GM21381 (cell line): ENCODE measurements at regions not wholly inside any gene's neighbourhood (a gene's known extent, or its start where the extent isn't known, plus 50 kb on each side); places are given as distances from the start of the nearest gene placed in this dataset.
"Not testable (repeated sequence)": the region's sequence is repeated elsewhere in the genome, so short reads cannot be mapped to it uniquely, and the experiment has no call there.

Source experiments
- ATAC-seq: cut with Tn5 transposase; IDR thresholded peaks from one replicate; pipeline ENCODE4 v1.9.1; 2021; ENCODE audit warnings: mild to moderate bottlenecking, moderate library complexity; ENCODE audit not compliant: unreplicated experiment

DNA sequence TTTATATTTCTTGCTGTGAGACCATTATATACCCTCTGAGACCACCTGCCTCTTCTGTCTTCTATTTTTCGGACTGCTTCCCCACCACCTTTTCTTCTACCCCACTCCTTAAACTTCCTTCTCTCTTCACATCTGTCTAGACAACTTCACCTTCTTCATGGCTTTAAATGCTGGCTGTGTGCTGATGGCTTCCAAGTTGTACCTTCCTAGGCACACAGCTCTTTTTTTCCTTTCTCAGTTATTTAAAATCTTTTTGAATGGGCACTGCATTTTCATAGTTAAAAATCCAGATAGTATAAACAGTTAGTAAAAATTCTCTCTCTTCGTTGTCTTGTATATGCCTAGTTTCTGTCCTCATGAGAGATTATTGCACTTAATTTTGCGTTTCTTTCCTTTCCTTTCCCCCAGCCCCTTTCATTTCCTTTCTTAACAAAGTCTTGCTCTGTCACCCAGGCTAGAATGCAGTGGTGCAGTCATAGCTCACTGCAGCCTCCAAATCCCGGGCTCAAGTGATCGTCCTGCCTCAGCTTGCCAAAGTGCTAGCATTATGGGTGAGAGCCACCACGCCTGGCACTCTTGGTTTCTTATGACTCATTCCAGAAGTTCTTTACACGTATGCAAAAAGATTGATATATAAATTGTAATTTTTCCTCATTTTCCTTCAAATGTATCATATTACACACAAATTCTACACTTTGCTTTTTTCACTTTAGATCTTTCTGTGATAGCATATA lies 114.3 kb downstream of the NPIPB5 start:
- ATAC-seq: no peak

DNA sequence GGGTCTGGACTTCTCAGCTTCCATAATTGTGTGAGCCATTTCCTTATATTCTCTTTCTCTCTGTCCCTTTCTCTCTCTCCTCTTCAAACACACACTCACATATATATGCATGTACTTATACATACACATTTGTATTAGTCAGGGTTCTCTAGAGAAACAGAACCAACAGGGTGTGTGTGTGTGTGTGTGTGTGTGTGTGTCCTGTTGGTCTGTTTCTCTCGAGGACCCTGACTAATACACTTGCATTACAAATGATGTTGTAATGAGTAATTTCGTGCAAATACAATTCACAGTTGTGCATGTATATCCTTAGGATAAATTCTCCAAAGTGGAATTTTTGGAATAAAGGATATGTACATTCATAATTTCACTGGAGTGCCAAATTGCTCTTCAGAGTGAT lies 115.3 kb downstream of the NPIPB5 start:
- no peak for ATAC-seq

GRCh38 chr16:22627043-22627442 lies 116.4 kb downstream of the NPIPB5 start:
- ATAC-seq: no peak

GRCh38 chr16:22628994-22629393 lies 118.3 kb downstream of the NPIPB5 start:
- no peak for ATAC-seq

DNA sequence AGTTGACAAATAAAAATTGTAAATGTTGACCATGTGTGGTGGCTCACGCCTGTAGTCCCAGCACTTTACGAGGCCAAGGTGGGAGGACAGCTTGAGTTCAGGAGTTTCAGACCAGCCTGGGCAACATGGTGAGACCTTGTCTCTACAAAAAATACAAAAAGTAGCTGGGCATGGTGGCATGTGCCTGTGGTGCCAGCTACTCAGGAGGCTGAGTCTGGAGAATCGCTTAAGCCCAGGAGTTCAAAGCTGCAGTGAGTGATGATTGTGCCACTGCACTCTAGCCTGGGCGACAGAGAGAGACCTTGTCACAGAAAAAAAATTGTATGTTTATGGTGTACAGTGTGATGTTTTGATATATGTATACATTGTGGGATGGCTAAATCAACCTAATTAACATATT lies 119.6 kb downstream of the NPIPB5 start:
- ATAC-seq: no peak

GRCh38 chr16:22631264-22631663 lies 120.6 kb downstream of the NPIPB5 start:
- no peak for ATAC-seq

DNA sequence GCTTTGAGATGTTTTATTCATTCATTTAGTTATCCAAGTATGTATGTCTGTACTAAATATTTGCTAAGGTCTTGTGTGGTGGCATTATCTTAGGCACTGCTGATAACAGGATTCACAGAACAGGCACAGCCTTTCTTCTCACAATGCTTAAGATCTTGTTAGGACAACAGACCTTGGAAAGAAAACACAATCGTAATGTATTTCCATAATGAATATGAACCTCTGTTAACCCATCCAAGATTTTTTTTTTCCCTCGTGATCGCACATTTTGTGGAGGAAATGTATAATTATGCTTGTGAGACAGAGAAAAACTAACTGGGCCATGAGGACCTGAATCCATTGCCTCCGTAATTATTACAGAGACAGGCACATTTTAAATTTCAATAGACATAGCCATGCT lies 121.9 kb downstream of the NPIPB5 start:
- ATAC-seq: no peak

GRCh38 chr16:22633280-22633679 lies 122.6 kb downstream of the NPIPB5 start:
- ATAC-seq: no peak

- ATAC-seq: no peak
These were observed 123.1 kb downstream of the NPIPB5 start for GRCh38 chr16:22633799-22634198.

DNA sequence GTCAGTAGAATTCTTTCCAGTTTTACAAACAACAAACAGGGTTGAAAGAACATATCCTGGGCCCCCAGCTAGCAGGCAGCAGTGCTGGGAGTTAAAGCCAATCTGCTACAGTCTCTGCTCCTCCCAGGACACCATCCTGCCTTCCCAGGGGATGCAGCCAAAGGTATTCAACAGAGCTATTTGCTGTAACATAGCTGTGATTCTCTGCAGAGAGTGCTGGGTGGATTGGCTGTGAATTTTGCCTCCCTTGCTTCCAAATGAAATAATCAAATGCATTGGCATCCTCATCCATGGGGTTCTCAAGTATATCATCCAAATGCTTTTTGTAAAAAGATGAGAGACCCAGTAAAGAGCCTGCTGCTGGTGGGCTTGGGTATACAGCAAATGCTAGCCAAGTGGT lies 124.3 kb downstream of the NPIPB5 start:
- ATAC-seq: no peak

- no peak for ATAC-seq
These were observed 124.7 kb downstream of the NPIPB5 start for GRCh38 chr16:22635357-22635761.

DNA sequence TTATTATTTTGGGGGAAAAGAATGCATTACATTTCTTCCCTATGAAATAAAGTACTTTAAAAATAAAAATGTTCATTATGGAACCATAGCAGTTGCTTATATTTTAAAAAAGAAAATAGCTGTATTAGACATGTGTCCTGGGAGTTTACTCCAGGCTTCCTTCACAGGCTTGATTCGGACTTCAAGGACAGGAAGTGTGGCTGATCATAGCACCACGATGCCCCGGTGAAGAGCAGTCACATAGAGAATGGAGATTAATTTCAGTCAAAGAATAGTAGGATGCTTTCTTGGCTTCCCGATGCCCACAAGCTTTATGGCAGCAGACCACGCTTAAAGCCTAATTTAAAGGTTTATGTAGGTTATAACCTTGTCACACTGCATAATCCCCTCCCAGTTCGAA lies 125.1 kb downstream of the NPIPB5 start:
- no peak for ATAC-seq

DNA sequence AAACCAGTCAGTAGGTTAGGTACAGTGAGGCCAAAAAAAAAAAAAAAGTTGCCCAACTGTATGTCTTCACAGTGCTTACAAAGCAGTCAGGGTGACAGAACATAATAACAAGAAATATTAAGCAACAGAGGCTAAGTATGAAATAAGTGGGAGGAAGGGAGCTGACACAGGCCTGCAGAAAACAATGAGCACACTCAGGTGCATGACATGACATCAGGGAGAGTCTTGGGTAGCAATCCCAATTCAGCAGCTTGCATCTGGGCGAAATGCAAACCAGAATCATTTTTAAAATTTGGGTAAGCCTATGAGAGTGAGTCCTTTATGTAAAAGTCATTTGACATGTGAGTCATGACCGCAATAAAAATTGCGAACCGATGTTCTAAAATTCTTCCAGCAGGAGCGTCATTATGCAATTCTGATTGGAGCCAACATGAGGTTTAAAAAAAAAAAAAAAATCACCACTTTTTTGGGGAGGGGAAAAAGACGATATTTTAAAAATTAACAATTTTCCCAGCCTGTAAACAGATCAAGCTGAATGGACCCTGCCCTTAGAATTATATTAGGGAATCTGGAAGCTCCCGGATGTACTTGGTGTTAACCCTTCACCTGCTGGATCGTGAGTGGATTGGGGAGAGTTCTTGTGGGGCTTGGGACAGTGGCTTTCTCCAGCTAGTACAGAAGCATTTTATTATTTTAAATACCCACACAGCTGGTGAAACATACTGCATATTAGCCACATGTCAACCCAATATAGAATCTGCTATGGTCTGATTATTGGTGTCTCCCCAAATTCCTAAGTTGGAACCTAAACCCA lies 127.9 kb downstream of the NPIPB5 start:
- ATAC-seq: no peak

GRCh38 chr16:22641131-22641628 lies 130.5 kb downstream of the NPIPB5 start:
- no peak for ATAC-seq

GRCh38 chr16:22642416-22643088 lies 131.9 kb downstream of the NPIPB5 start:
- no peak for ATAC-seq

- ATAC-seq: not testable (repeated sequence)
These were observed 132.5 kb downstream of the NPIPB5 start for GRCh38 chr16:22643203-22643602.

DNA sequence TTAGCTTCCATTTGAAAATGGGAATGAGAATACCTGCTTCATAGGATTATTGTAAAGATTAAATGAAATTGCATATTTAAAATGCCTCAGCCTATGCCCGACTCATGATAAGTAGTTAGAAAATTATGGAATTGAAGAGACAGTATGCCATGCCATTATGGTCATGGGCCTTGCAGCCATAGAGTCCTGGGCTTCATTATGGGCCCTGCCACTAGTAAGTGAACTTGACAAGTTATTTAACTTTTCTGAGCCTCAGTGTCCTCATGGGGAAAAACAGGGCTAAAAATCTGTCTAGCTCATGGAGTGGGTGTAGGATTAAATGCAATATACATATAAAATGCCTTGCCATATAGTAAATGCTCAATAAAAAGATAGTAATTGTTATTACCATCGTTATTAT lies 133.2 kb downstream of the NPIPB5 start:
- no peak for ATAC-seq

DNA sequence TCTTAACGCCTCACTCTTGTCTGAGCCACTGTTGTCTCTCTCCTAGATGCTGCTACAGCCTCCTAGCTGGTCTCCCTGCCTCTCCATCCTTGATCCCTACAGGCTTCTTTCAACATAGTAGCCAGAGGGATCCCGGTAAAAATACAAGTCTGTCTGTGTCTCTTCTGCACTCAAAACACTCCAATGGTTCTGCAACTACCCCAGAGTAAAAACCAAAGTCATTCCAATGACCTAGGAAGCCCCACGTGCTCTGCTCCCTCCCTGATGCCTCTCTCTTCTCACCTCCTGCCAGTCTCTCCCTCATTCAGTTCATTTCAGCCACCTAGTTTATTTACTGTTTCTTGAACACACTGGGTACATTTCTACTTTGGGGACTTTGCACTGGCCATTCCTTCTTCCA lies 135.2 kb downstream of the NPIPB5 start:
- no peak for ATAC-seq

- ATAC-seq: no peak
These were observed 136.4 kb downstream of the NPIPB5 start for GRCh38 chr16:22646948-22647556.

- no peak for ATAC-seq
These were observed 137.4 kb downstream of the NPIPB5 start for GRCh38 chr16:22648141-22648540.

DNA sequence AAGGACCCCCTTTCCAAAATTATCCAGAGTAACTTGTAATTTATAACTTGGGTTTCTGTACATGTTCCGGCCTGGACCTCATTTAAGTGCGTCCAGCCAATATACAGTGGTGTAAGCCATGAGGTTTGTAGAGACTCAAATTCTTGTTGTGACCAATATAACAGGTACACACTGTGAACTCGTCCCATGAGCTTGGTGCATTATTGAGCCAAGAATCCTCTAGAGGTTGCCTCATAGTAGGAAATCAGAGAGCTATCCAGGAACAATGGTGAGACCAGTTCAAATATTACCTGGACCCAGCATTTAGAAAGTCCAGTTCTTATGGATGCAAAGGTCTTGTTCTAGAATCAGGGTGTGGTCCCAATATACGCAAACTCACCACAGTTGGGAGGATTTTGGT lies 138.2 kb downstream of the NPIPB5 start:
- ATAC-seq: no peak
